Activated CD4-positive, alpha-beta T cell treated with anti-CD3 and anti-CD28 coated beads, Interleukin-2, amount 50 U/mL, for 24 hours (primary cell): ENCODE measurements at regions not wholly inside any gene's neighbourhood (a gene's known extent, or its start where the extent isn't known, plus 50 kb on each side); places are given as distances from the start of the nearest gene placed in this dataset.
"Not testable (repeated sequence)": the region's sequence is repeated elsewhere in the genome, so short reads cannot be mapped to it uniquely, and the experiment has no call there.

ENCODE experiments used
- DNase-seq, 2 donors: peaks; one replicate each; pipeline ENCODE4 v3.0.0-alpha.2; 2020; ENCODE audit warnings: low read depth in 1 of 2, low spot score in 1 of 2

GRCh38 chr20:56723331-56723730 is 94.2 kb downstream of the TFAP2C start:
- no peak for DNase-seq

GRCh38 chr20:56724241-56724757 is 95.2 kb downstream of the TFAP2C start:
- DNase-seq: no peak

- DNase-seq: no peak
Observed at GRCh38 chr20:56730003-56730402, 100.9 kb downstream of the TFAP2C start.

DNA sequence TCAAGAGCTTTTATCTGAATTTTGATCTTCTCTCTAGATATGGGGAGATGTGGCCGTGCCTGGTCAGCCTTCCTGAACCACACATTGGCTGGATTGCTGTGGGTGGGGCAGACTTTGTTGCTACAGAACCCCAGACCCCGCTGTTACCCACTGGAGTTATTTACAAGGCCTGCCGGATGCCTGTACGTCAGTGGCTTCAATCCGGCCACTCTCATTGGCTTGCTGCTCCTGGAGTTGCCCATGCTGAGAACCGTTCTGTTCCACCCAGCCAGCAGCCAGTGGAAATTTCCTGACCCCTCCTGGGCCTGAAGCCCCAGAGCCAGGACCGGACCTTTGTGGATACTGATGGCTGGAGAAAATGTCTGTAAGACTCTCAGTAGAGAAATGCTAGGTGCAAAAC is 101.9 kb downstream of the TFAP2C start:
- DNase-seq: no peak

GRCh38 chr20:56731476-56731875 is 102.4 kb downstream of the TFAP2C start:
- DNase-seq: no peak

DNA sequence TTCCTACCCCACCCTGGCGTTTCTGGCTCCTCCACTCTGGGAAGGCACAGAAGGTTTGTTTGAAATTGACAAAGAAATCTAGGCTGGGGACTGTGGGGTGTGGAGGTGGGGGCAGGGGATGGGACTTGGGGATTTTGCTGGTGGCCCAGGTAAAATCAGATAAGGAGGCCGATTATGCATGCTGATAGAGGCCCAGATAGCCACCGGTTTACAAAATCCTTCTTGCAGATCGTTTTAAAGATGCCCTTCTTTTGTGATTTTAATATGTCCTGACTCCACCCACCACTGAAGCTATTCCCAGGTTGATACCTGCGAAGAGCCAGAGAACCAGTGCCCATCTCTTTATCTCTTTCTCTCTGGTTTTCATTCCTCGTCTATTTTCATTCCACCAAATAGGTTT is 104.9 kb downstream of the TFAP2C start:
- no peak for DNase-seq

GRCh38 chr20:56735084-56735642 is 106.1 kb downstream of the TFAP2C start:
- no peak for DNase-seq

DNA sequence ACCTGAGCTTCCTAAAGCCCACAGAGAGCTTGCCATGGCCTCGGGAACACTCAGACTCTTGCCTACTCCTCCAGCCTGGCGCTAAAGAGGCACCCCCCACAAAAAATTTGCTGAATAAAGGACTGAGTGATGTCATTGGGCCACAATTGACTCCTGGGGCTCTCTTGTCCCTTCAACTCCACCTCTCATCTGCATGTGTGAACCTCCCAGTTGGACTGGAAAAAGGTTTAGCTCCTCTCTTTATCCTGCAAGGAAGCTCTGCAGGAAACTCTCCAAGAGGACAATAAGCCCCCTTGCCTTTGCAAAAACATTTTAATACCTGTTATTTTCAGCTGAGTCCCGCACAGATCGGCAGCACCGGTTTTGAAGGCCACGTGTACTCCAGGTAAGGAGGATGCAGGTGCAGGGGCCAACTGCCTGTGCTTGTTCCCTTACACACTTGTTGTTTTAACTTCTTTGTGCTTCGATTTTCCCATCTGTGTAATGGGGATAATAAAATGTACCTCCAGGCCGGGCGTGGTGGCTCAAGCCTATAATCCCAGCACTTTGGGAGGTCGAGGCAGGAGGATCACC is 107.3 kb downstream of the TFAP2C start:
- DNase-seq: no peak

- not testable (repeated sequence) for DNase-seq
Observed at GRCh38 chr20:56744325-56744821, 115.3 kb downstream of the TFAP2C start.

GRCh38 chr20:56748476-56749377 is 119.6 kb downstream of the TFAP2C start:
- DNase-seq: no peak

DNA sequence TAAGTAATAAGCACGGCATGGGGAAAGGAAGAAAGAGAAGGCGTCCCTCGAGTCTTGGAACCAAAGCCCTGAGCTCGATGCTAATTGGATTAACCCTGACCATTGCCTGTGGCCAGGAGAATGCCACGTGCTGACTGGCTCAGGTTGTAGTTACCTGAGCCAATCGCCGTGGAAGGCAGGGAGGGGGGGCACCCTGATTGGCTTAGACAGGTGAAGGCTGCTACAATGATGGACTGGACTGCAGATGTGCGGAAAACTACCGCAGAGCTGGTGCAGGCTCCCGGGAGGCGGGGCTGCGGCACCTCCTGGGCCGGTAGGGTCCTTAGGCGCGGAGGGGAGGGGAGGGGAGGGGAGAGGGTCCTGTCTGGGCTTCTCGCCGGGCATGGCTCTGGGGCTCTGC is 121.3 kb downstream of the TFAP2C start:
- no peak for DNase-seq

GRCh38 chr20:56752274-56752673 is 123.2 kb downstream of the TFAP2C start:
- no peak for DNase-seq

- DNase-seq: no peak
Observed at GRCh38 chr20:56755201-56755600, 126.1 kb downstream of the TFAP2C start.

- not testable (repeated sequence) for DNase-seq
Observed at GRCh38 chr20:56756658-56757057, 127.6 kb downstream of the TFAP2C start.

DNA sequence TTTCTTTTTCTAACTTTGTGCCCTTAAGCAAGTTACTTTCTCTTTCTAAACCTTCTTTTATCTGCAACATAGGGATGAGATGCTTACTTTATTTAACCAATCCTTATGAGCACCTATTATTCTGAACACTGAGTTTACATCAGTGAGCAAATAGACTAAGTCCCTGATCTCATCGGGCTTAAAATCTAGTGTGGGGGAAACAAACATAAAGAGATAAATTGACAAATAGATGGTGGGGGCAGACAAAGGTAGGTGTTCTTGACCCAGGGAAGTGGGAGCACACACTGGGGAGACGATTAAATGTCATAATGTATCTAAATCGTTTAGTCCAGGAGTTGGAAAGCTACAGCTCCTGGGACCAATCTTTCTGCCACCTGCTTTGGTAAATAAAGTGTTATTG is 129.6 kb downstream of the TFAP2C start:
- no peak for DNase-seq

GRCh38 chr20:56759741-56760278 is 130.7 kb downstream of the TFAP2C start:
- DNase-seq: no peak

DNA sequence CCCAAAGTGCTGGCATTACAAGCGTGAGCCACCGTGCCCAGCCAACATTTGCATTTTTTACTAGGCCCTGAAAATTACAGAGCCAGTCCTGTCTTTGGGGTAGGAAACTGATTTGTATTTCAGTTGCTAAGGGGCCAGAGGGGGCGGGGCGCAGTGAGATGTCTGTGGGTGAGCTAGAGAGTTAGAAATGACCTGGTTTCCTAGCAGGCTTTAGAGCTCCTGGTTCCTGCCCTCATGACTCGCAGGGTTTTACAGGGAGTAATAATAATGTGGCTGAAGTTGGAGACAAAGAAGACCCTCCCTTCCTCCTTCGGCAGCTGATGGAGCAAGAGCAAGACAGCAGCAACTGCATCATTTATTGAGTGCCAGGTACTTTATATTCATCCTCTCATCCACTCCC is 131.5 kb downstream of the TFAP2C start:
- DNase-seq: no peak

DNA sequence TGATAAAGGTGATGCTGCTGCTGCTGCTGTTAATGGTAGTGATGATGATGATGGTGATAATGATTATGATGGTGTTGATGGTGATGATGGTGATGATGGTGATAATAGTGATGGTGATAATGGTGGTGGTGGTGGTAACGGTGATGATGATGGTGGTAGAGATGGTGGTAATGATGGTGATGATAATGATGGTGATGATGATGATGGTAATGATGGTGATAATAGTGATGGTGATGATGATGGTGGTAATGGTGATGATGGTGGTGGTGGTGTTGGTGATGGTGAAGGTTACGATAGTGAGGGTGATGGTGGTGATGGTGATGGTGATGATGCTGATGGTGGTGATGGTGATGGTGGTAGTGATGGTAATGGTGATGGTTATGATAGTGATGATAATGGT is 132.3 kb downstream of the TFAP2C start:
- no peak for DNase-seq

- no peak for DNase-seq
Observed at GRCh38 chr20:56762401-56762800, 133.3 kb downstream of the TFAP2C start.

DNA sequence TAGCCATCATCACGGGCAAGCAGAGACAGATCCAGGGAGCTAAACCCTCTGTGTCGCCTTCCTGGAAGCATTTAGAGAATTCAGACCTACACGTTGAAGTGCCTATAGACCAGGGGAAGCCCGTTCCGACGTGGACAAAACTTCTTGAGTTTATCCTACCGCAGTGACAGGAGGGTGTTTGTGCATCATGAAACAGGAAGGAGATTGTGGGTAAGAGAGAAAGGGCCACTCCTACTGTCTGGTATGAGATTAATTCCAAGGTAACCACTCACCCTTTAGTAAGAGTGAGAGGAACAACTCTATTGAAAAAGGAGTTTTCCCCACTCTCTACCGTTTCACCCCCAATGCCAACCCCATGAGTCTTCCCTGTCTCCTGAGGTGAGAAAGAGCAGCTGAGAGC is 133.7 kb downstream of the TFAP2C start:
- DNase-seq: no peak

DNA sequence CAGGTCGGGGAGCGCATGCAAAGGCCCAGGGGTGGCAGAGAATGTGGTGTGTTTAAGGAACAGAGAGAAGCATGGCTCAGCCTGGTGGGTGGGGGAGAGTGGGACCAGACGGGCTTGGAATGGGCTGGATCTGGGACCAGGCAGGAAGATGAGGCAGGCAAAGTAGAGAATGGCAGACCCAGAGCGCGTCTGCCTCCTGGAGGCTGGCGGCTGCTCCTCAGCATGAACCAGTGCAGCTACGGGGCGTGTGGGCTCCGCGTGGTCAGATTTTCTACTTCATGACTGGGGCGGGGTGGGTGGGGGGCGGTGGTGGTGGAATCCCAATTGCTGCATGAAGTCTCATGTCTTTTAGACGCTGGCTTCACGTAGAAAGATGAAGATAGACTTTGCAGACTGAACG is 135.6 kb downstream of the TFAP2C start:
- no peak for DNase-seq
